SKM-1 (cell line): ENCODE measurements at regions not wholly inside any gene's neighbourhood (a gene's known extent, or its start where the extent isn't known, plus 50 kb on each side); places are given as distances from the start of the nearest gene placed in this dataset.

Experiments
- DNase-seq: peaks from one replicate; lab custom pipeline; 2025; ENCODE audit not compliant: unreplicated experiment; lab: John Stamatoyannopoulos, UW

DNA sequence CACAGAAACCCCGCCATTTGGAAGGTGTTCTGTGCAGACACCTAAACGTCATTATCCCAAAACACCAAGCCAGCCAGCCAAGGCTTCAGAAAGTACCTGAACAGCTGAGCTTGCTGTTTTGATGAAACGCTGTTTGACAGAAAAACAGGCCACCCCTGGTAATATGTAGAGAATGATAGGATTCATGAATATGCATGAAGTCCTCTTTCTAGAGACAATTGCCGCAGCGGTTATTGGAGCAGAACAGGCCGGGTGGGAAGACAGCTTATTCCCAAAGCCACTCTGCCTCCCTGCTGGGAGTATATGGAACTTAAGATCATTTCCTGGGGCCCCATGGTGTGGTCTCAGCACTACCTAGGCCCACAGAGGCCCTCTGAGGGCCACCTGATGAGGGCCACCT is 229.5 kb downstream of the UQCRFS1 start:
- no peak for DNase-seq

DNA sequence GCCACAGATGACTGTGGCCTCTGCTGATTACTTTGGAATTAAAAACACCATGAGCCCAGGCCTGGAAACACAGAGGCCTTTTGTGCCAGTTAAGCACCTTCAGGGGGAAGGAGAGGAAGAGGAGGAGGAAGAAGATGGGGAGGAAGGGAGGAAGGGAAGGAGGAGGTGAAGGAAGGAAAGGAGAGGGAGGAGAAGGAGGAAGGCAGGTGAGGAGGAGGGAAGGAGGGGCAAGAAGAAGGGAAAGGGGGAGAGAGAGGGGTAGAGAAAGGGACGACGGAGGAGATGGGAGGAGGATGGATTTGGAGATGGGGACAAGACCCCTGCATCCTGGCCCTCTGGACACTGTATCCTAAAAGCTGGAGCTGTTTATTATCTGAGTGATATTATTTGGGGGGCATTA is 231.0 kb downstream of the UQCRFS1 start:
- DNase-seq: no peak

- no peak for DNase-seq
Observed at GRCh38 chr19:28981518-28981917, 231.4 kb downstream of the UQCRFS1 start.

- no peak for DNase-seq
Observed at GRCh38 chr19:28980236-28980868, 232.6 kb downstream of the UQCRFS1 start.

- DNase-seq: no peak
Observed at GRCh38 chr19:28977826-28978225, 235.1 kb downstream of the UQCRFS1 start.

DNA sequence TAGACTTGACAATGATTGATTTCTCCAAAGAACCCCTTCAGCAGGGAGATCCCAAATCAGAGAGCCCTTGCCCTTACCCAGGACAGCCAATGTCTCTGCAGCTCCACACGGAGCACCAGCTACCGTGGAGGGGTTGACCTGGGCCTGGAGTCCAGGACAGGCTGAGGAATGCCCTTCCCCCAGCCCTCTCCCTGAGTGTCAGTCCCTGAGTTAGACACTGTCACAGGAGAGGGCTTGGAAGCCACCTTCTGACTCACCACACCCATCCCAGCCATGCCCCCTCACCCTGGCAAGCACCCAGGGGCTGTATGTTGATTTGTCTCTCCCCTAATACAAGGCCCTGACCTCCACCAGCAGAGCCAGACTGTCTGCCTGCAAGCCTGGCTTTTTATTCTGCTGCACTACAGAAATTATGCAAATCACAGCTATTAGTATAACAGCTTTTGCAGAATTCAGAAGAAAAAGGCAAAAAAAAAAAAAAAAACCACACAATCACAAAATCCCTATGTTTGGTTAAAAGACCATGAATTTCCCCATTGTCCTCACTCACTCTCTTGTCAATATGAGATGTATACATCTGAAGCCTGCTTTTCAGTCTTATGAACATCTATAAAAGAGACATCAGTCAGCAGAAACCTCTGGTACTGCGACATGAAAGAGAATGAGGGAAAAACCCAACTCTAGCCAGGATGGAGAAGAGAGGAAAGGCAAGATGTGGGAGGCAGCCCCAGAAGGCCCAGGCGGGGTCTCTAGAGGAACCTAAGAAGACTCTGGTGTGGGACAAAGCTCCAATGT is 240.7 kb downstream of the UQCRFS1 start:
- DNase-seq: no peak

GRCh38 chr19:28971513-28971912 is 241.4 kb downstream of the UQCRFS1 start:
- no peak for DNase-seq

DNA sequence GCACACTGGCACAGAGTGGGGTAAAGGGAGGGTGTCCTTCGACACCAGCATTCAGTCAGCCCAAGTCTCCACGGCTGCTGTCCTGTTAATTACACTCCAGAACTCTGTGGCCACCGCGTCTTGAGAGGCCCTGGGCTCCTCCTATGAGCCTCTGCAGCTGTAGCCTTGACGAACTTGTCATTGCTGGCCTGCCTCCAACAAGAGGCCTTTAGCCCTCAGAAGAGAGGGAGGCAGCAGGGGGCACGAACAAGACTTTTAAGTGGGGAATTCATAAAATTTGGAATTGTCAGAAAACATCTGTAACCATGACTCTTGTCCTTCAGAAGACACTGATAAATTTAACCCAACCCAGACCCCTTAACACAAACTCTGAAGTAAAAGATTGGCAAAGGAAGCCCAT is 241.9 kb downstream of the UQCRFS1 start:
- no peak for DNase-seq

DNA sequence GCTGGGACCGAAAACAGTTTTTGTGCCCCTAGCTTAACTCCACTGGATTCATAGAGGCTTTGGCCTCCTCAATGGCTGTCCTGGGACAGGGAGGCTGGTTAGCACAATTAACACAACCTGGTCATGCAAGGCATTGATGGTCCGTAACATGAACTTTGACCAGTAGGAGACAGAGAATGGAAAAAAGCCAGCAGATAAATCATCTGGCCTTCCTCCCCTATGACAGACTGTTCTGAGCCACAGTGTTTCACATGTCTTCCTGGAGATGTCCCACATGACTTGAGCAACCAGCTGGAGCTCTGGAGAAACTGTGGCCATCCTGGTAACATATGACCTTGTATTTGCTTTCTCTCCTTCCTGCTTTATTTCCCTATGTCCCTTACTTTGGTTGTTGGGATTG is 244.2 kb downstream of the UQCRFS1 start:
- no peak for DNase-seq

DNA sequence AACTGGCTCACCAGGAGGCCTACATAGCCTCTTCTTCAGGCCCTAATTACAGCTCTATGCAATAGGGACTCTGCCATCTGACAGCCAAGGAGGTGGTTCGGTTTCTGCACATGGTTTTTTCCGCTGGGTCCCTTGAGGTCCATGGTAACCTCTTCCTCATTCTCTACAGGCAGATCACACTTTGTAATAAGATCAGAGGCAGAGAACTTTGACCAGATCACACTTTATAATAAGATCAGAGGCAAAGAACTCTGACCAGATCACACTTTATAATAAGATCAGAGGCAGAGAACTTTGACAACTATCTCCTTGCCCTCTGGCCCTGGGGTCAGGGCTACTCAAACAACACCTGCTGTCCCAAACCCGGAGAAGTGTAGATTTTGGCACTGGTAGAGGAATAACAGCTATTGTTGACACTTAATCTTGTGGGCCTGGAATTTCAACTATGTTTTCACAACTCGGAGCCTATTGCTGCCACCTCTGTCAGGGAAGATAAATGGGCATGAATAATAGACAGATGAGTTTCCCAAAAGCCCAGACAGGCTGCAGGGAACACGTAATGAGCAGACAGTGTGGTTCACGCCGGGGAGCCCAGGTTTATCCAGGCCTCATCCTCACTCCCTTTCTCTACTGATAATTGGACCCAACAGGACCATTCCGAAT is 246.1 kb downstream of the UQCRFS1 start:
- no peak for DNase-seq

GRCh38 chr19:28964500-28964899 is 248.5 kb downstream of the UQCRFS1 start:
- DNase-seq: no peak

GRCh38 chr19:28963486-28964250 is 249.3 kb downstream of the UQCRFS1 start:
- DNase-seq: no peak

DNA sequence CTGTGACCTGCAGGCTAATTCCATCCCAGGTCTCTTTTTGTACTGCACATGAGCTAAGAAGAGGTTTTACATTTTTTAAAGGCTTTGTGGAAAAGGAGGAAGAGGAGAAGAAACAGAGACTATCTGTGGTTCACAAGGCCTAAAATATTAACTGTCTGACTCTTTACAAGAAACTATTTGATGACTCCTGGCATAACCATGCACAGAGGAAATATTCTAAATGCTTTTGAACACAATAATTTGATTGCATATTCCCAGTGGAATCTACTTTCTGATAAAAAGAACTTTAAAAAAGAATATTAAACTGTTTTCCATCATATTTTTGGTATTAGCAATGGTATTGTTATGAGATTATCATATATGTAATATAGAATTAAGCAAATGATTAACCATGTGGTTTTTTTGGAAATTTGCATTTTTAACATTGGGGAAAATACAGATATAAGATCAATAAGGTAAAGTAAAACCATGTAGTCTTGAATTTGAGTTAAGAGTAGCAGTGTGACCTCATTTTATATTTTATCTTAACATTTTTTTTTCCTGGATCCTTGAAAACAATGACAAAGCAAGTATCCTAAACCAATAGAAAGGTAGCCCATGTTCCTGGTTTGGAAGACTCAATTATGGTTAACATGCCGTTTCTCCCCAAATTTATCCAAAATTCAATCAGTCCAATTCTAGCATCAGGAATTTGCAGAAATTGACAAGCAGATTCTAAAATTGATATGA is 251.0 kb downstream of the UQCRFS1 start:
- DNase-seq: no peak

- no peak for DNase-seq
Observed at GRCh38 chr19:28960986-28961705, 251.8 kb downstream of the UQCRFS1 start.

- DNase-seq: no peak
Observed at GRCh38 chr19:28960586-28960985, 252.4 kb downstream of the UQCRFS1 start.

DNA sequence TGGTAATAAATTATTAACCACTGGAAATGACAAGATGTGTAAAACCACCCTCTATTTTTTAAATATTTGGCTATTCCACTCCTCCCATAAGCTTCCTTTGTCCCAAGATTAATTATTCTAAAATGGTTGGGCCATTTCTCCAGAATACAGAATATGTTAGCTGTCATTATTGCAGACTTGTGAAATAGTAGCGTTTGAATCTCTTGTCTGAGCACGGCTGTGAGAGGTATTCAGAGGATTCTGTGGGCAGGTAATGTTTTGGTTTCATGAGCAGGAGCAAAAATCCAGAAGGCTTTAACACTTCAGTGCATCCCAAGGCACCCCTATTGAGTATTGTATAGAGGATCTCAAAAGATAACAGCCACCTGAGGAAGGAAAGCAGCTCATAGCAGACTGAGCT is 256.0 kb downstream of the UQCRFS1 start:
- no peak for DNase-seq

- DNase-seq: no peak
Observed at GRCh38 chr19:28956421-28956820, 256.5 kb downstream of the UQCRFS1 start.

DNA sequence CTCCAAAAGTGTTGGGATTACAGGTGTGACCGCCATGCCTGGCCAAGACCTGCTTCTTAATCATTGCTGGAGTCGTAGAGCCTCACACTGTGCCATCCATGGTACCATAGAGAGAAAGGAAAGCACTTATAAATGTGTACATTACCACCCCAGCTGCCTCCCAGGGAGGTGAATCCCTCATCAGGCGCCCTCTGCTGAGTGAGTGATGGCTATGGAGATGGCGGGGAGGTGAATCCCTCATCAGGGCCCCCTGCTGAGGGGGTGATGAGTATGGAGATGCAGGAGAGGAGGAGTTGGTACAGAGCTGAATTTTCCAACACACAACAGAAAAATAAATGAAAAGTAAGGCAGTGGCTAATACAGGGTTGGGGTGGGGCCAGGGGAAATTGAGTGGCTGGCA is 263.4 kb downstream of the UQCRFS1 start:
- DNase-seq: no peak

DNA sequence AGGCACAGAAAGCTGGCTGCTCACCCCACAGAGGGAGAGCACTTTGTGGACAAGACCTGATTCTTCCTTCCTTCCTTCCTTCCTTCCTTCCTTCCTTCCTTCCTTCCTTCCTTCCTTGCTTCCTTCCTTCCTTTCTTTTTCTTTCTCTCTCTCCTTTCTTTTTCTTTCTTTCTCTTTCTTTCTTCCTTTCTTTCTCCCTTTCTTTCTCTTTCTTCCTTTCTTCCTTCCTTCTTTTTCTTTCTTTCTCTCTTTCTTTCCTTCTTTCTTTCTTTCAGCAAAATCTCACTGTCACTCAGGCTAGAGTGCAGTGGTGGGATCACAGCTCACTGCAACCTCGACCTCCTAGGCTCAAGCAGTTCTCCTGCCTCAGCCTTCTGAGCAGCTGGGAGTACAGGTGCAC is 263.9 kb downstream of the UQCRFS1 start:
- no peak for DNase-seq

GRCh38 chr19:28948566-28948965 is 264.4 kb downstream of the UQCRFS1 start:
- DNase-seq: no peak
